Common myeloid progenitor, CD34-positive (primary cell): ENCODE measurements at regions not wholly inside any gene's neighbourhood (a gene's known extent, or its start where the extent isn't known, plus 50 kb on each side); places are given as distances from the start of the nearest gene placed in this dataset.

Experiments used
- CTCF ChIA-PET: fragments of 350-600 bp; sonication (Branson Sonifier 250); formaldehyde crosslinking; loops from one replicate; lab custom pipeline; 2021; ENCODE audit warnings: antibody characterized with exemption; lab: Charles Lee
- POLR2A ChIA-PET: fragments of 350-600 bp; sonication (Branson Sonifier 250); formaldehyde crosslinking; loops from one replicate; lab custom pipeline; 2021; ENCODE audit warnings: antibody characterized with exemption; lab: Charles Lee
- DNase-seq, 3 donors: peaks; one replicate each; pipeline versions ENCODE4 v3.0.0 to v3.0.0-alpha.2; 2013
- H3K27ac ChIP-seq, 2 experiments: 1 replicate in 1 of 2; 2 replicates in 1 of 2; pipeline ENCODE4 v1.7.0; 2013; ENCODE audit warnings: inconsistent platforms in 2 of 2, low read length in 2 of 2, mild to moderate bottlenecking in 2 of 2, low read depth in 1 of 2, moderate library complexity in 1 of 2; ENCODE audit not compliant: severe bottlenecking in 2 of 2, insufficient read depth in 1 of 2, poor library complexity in 1 of 2
- H3K27me3 ChIP-seq, 5 experiments: replicated peaks in 2 of 5; 1 replicate in 3 of 5; 2 replicates in 2 of 5; pipeline versions ENCODE4 v1.6.1 to v1.7.0; 2013; ENCODE audit warnings: low read length in 4 of 5, mild to moderate bottlenecking in 2 of 5, moderate library complexity in 2 of 5, inconsistent platforms in 1 of 5; ENCODE audit not compliant: insufficient read depth in 5 of 5, control insufficient read depth in 4 of 5
- H3K36me3 ChIP-seq, 4 experiments: 1 replicate in 2 of 4; 2 replicates in 2 of 4; pipeline versions ENCODE4 v1.6.1 to v1.7.0; 2013; ENCODE audit warnings: low read length in 3 of 4, control low read depth in 1 of 4, mild to moderate bottlenecking in 1 of 4; ENCODE audit not compliant: control insufficient read depth in 4 of 4, insufficient read depth in 4 of 4
- H3K4me1 ChIP-seq, 4 experiments: 1 replicate in 3 of 4; 2 replicates in 1 of 4; pipeline versions ENCODE4 v1.6.1 to v1.7.1; 2013; ENCODE audit warnings: low read length in 3 of 4, mild to moderate bottlenecking in 3 of 4, control low read depth in 1 of 4, inconsistent platforms in 1 of 4, moderate library complexity in 1 of 4; ENCODE audit not compliant: control insufficient read depth in 4 of 4, insufficient read depth in 4 of 4; ENCODE audit errors: control extremely low read depth in 1 of 4
- H3K4me3 ChIP-seq, 7 experiments: 1 replicate in 4 of 7; 2 replicates in 3 of 7; pipeline versions ENCODE4 v1.5.1 to v1.7.0; 2013; ENCODE audit warnings: mild to moderate bottlenecking in 7 of 7, low read length in 6 of 7, moderate library complexity in 6 of 7, inconsistent platforms in 2 of 7, low read depth in 2 of 7, control low read depth in 1 of 7; ENCODE audit not compliant: insufficient read depth in 4 of 7, control insufficient read depth in 1 of 7; ENCODE audit errors: extremely low read depth in 1 of 7
- H3K9me3 ChIP-seq, 5 experiments: 1 replicate in 4 of 5; 2 replicates in 1 of 5; pipeline versions ENCODE4 v1.6.1 to v1.7.1; 2013; ENCODE audit warnings: low read length in 4 of 5, mild to moderate bottlenecking in 2 of 5, inconsistent platforms in 1 of 5, low read depth in 1 of 5, moderate library complexity in 1 of 5; ENCODE audit not compliant: control insufficient read depth in 4 of 5, insufficient read depth in 2 of 5; ENCODE audit errors: control extremely low read depth in 1 of 5
- WGBS: methylation state at CpG from one replicate; pipeline ENCODE4 v1.1.5; 2013; ENCODE audit not compliant: insufficient coverage; 5-methylcytosine and 5-hydroxymethylcytosine counted together

- H3K27me3 ChIP-seq, result no peaks in the 10 kb centered on the region
- DNase-seq, result no peak
- no peaks in the 10 kb centered on the region for H3K9me3 ChIP-seq
- H3K36me3 ChIP-seq, result no peaks in the 10 kb centered on the region
- 91% methylated on average over 1 of the region's 1 CpG for WGBS
- H3K4me3 ChIP-seq, result no peak overlapping the region
- H3K27ac ChIP-seq, result no peak overlapping the region
- ChIA-PET POLR2A (interaction anchor here (0.6 kb wide), 1 partner anchor 1381 kb away, joined by 4 read pairs; no protein-coding TSS in a partner anchor), CTCF (interaction anchor here (1.4 kb wide), 1 partner anchor 21 kb away, joined by 3 read pairs; no protein-coding TSS in a partner anchor)
- H3K4me1 ChIP-seq, result no peaks in the 10 kb centered on the region
These were observed 103.8 kb upstream of the PPP3CA start for GRCh38 chr4:101451086-101451485.

- no peaks in the 10 kb centered on the region for H3K4me1 ChIP-seq
- H3K27me3 ChIP-seq, result no peaks in the 10 kb centered on the region
- H3K4me3 ChIP-seq, result no peak overlapping the region
- no peak for DNase-seq
- H3K36me3 ChIP-seq, result no peaks in the 10 kb centered on the region
- 96% methylated on average over 3 of the region's 3 CpGs for WGBS
- H3K9me3 ChIP-seq, result no peaks in the 10 kb centered on the region
- POLR2A ChIA-PET, result interaction anchor here (0.8 kb wide), 1 partner anchor 9 kb away, joined by 3 read pairs; no protein-coding TSS in a partner anchor
- CTCF ChIA-PET, result no interaction called here
- no peak overlapping the region for H3K27ac ChIP-seq
These were observed 94.1 kb upstream of the PPP3CA start for GRCh38 chr4:101441446-101441845.

- Histone ChIP-seq H3K27me3 (no peaks in the 10 kb centered on the region), H3K9me3 (no peaks in the 10 kb centered on the region), H3K4me1 (no peaks in the 10 kb centered on the region), H3K36me3 (no peaks in the 10 kb centered on the region), H3K4me3 (no peak overlapping the region), H3K27ac (no peak overlapping the region)
- DNase-seq, result no peak
- CTCF ChIA-PET, result no interaction called here
- WGBS, result 100% methylated on average over 1 of the region's 2 CpGs
- POLR2A ChIA-PET, result no interaction called here
These were observed 92.6 kb upstream of the PPP3CA start for GRCh38 chr4:101439926-101440325.

- POLR2A ChIA-PET, result no interaction called here
- H3K4me3 ChIP-seq, result no peak overlapping the region
- CTCF ChIA-PET, result interaction anchor here (1.7 kb wide), 1 partner anchor 16 kb away, joined by 3 read pairs; no protein-coding TSS in a partner anchor
- no CpG with 5 or more reads among the region's 2 CpGs for WGBS
- peaks cover 0 to 3% (median 0%) of the 10 kb centered on the region in 5 experiments for H3K27me3 ChIP-seq
- H3K27ac ChIP-seq, result no peak overlapping the region
- no peak for DNase-seq
- peaks cover 21 to 40% (median 23%) of the 10 kb centered on the region in 4 experiments for H3K4me1 ChIP-seq
- peaks cover 0 to 4% (median 1%) of the 10 kb centered on the region in 5 experiments for H3K9me3 ChIP-seq
- H3K36me3 ChIP-seq, result no peaks in the 10 kb centered on the region
These were observed 74.1 kb upstream of the PPP3CA start for GRCh38 chr4:101421386-101421785.

- Histone ChIP-seq H3K4me3 (no peak overlapping the region), H3K27ac (no peak overlapping the region), H3K36me3 (no peaks in the 10 kb centered on the region), H3K4me1 (peaks cover 21 to 40% (median 23%) of the 10 kb centered on the region in 4 experiments), H3K27me3 (peaks cover 0 to 5% (median 0%) of the 10 kb centered on the region in 5 experiments), H3K9me3 (peaks cover 0 to 9% (median 3%) of the 10 kb centered on the region in 5 experiments)
- ChIA-PET POLR2A (no interaction called here), CTCF (interaction anchor here (1.7 kb wide), 1 partner anchor 16 kb away, joined by 3 read pairs; no protein-coding TSS in a partner anchor)
- peak in 2 of 3 donors; percentile 32 to 33 for DNase-seq
These were observed 73.3 kb upstream of the PPP3CA start for GRCh38 chr4:101420661-101421060.

- Histone ChIP-seq H3K36me3 (no peaks in the 10 kb centered on the region), H3K4me1 (peaks cover 21 to 40% (median 23%) of the 10 kb centered on the region in 4 experiments), H3K27me3 (peaks cover 0 to 5% (median 0%) of the 10 kb centered on the region in 5 experiments), H3K9me3 (peaks cover 0 to 9% (median 3%) of the 10 kb centered on the region in 5 experiments), H3K4me3 (peak overlapping the region in 2 of 7 experiments; percentile 19 to 34), H3K27ac (no peak overlapping the region)
- POLR2A ChIA-PET, result interaction anchor here (0.8 kb wide), 1 partner anchor 72 kb away, joined by 3 read pairs; the partner anchor contains the start of gene PPP3CA
- WGBS, result 25% methylated on average over 4 of the region's 5 CpGs
- CTCF ChIA-PET, result no interaction called here
- DNase-seq, result peak; percentile 24 to 75 (median 68)
These were observed 72.2 kb upstream of the PPP3CA start for GRCh38 chr4:101419336-101420135.

GRCh38 chr4:101418466-101418865 lies 71.1 kb upstream of the PPP3CA start:
- Histone ChIP-seq H3K36me3 (no peaks in the 10 kb centered on the region), H3K9me3 (peaks cover 0 to 9% (median 3%) of the 10 kb centered on the region in 5 experiments), H3K27me3 (peaks cover 0 to 5% (median 0%) of the 10 kb centered on the region in 5 experiments), H3K4me3 (peak overlapping the region in 2 of 7 experiments; percentile 42 to 45), H3K4me1 (peaks cover 21 to 40% (median 23%) of the 10 kb centered on the region in 4 experiments), H3K27ac (no peak overlapping the region)
- WGBS, result no CpG with 5 or more reads among the region's 2 CpGs
- ChIA-PET CTCF (interaction anchor here (0.8 kb wide), 1 partner anchor 71 kb away, joined by 4 read pairs; no protein-coding TSS in a partner anchor), POLR2A (interaction anchor here (0.9 kb wide), 1 partner anchor 71 kb away, joined by 3 read pairs; the partner anchor contains the start of gene PPP3CA)
- DNase-seq, result peak in 2 of 3 donors; percentile 23 to 36
